Activated B cell treated with CpG ODN at 0.5 μM for 24 hours (primary cell): ENCODE measurements at regions not wholly inside any gene's neighbourhood (a gene's known extent, or its start where the extent isn't known, plus 50 kb on each side); places are given as distances from the start of the nearest gene placed in this dataset.

Experiments
- ATAC-seq: fragments of 200-7000 bp; cut with Tn5 transposase; one replicate; pipeline ENCODE4 v1.10.0; 2021; ENCODE audit warnings: low read depth, mild to moderate bottlenecking, moderate library complexity
- CTCF ChIA-PET: fragments of 350-600 bp; sonication (Branson Sonifier 250); formaldehyde crosslinking; loops from one replicate; lab custom pipeline; 2021; ENCODE audit warnings: antibody characterized with exemption; lab: Charles Lee
- POLR2A ChIA-PET: fragments of 350-600 bp; sonication (Branson Sonifier 250); formaldehyde crosslinking; loops from one replicate; lab custom pipeline; 2021; ENCODE audit warnings: antibody characterized with exemption; lab: Charles Lee
- DNase-seq: peaks from one replicate; pipeline ENCODE4 v3.0.0; 2022
- H3K27ac Mint-ChIP-seq: one replicate; pipeline ENCODE4 v1.8.0; 2020; ENCODE audit warnings: mixed read lengths
- H3K27me3 Mint-ChIP-seq: one replicate; pipeline ENCODE4 v1.8.0; 2021; ENCODE audit warnings: mixed read lengths
- H3K36me3 Mint-ChIP-seq: one replicate; pipeline ENCODE4 v1.8.0; 2021; ENCODE audit warnings: low read depth, mixed read lengths
- H3K4me1 Mint-ChIP-seq: one replicate; pipeline ENCODE4 v1.8.0; 2021; ENCODE audit warnings: mixed read lengths
- H3K4me3 Mint-ChIP-seq: one replicate; pipeline ENCODE4 v1.8.0; 2020; ENCODE audit warnings: mild to moderate bottlenecking, mixed read lengths
- H3K9me3 Mint-ChIP-seq: one replicate; pipeline ENCODE4 v1.8.0; 2020; ENCODE audit warnings: mixed read lengths
- CTCF ChIP-seq: fragments of 200-600 bp; IDR thresholded peaks from one replicate; pipeline ENCODE4 v1.8.0; 2022; ENCODE audit warnings: antibody characterized with exemption, mild to moderate bottlenecking
- intact Hi-C: fragments of 100-400 bp; cut with micrococcal nuclease; formaldehyde crosslinking; loops from one replicate; pipeline ENCODE4 v1.15.1; 2024

- Mint-ChIP-seq H3K9me3 (no peaks in the 10 kb centered on the region), H3K36me3 (no peaks in the 10 kb centered on the region), H3K27me3 (peaks cover 12% of the 10 kb centered on the region), H3K27ac (no peak overlapping the region), H3K4me1 (no peaks in the 10 kb centered on the region), H3K4me3 (no peak overlapping the region)
- ChIA-PET CTCF (no interaction called here), POLR2A (no interaction called here)
- no peak for ATAC-seq
- no peak for DNase-seq
- intact Hi-C loops, result no loop called here
- TF ChIP-seq CTCF, result no peak
Observed at GRCh38 chr11:119839476-119840133, 110.6 kb upstream of the NECTIN1 start.

GRCh38 chr11:119835753-119836152 lies 106.8 kb upstream of the NECTIN1 start:
- ChIA-PET CTCF (no interaction called here), POLR2A (no interaction called here)
- H3K9me3 Mint-ChIP-seq, result no peaks in the 10 kb centered on the region
- H3K27ac Mint-ChIP-seq, result no peak overlapping the region
- intact Hi-C loops, result no loop called here
- no peak for DNase-seq
- no peak for ATAC-seq
- no peak for TF ChIP-seq CTCF
- no peaks in the 10 kb centered on the region for H3K36me3 Mint-ChIP-seq
- no peaks in the 10 kb centered on the region for H3K4me1 Mint-ChIP-seq
- peaks cover 24% of the 10 kb centered on the region for H3K27me3 Mint-ChIP-seq
- H3K4me3 Mint-ChIP-seq, result no peak overlapping the region

- H3K27me3 Mint-ChIP-seq, result peaks cover 28% of the 10 kb centered on the region
- H3K4me1 Mint-ChIP-seq, result no peaks in the 10 kb centered on the region
- no peak overlapping the region for H3K27ac Mint-ChIP-seq
- no peak for DNase-seq
- no peak overlapping the region for H3K4me3 Mint-ChIP-seq
- CTCF ChIA-PET, result no interaction called here
- no peak for TF ChIP-seq CTCF
- ATAC-seq, result no peak
- POLR2A ChIA-PET, result no interaction called here
- intact Hi-C loops, result no loop called here
- H3K9me3 Mint-ChIP-seq, result peaks cover 2% of the 10 kb centered on the region
- H3K36me3 Mint-ChIP-seq, result no peaks in the 10 kb centered on the region
Observed at GRCh38 chr11:119832202-119832935, 103.4 kb upstream of the NECTIN1 start.

DNA sequence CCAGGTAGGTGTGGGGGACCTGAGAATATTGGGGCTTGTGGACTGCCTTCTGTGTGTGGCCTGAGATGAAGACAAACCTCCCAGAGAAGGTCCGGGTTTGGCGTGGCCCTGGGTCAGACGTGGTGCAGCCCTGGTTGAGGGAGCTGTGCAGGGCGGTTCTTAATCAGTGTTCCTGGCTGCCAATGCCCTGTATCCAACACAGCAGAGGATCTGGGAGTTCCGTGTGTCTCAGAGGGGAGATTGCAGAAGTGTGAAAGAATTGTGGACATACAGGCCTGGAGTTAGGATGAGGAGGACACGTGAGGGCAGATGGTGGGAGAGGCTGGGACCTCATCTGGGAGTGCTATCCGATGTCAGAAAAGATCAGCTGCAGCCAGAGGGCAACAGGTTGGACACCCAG lies 102.0 kb upstream of the NECTIN1 start:
- DNase-seq, result no peak
- peaks cover 28% of the 10 kb centered on the region for H3K27me3 Mint-ChIP-seq
- no peak overlapping the region for H3K27ac Mint-ChIP-seq
- no peaks in the 10 kb centered on the region for H3K36me3 Mint-ChIP-seq
- peaks cover 3% of the 10 kb centered on the region for H3K9me3 Mint-ChIP-seq
- TF ChIP-seq CTCF, result no peak
- ChIA-PET CTCF (no interaction called here), POLR2A (no interaction called here)
- intact Hi-C loops, result no loop called here
- H3K4me3 Mint-ChIP-seq, result no peak overlapping the region
- no peaks in the 10 kb centered on the region for H3K4me1 Mint-ChIP-seq
- ATAC-seq, result no peak

DNA sequence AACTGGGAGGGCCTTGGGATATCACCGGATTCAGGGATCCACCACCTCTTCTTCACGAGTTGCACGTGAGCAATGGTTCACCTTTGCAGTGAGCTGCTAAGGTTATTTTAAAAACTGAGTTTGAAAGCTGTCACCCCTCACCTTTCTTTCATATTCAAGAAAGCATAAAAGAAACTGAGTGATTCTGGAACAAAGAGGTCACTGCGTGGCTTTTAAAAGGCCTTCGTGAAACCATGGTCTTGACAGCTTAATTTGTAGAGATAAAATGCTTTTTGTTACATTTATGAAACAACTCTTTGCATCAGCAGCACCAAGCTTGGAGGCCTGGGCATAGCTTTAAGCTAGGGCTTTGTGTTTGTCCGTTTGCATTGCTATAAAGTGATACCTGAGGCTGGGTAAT lies 101.4 kb upstream of the NECTIN1 start:
- intact Hi-C loops, result no loop called here

More for the DNA sequence above, 101.4 kb upstream of the NECTIN1 start:
- POLR2A ChIA-PET, result no interaction called here
- DNase-seq, result no peak
- no peaks in the 10 kb centered on the region for H3K4me1 Mint-ChIP-seq
- no peaks in the 10 kb centered on the region for H3K36me3 Mint-ChIP-seq
- CTCF ChIA-PET, result no interaction called here
- no peak for ATAC-seq
- TF ChIP-seq CTCF, result no peak
- peaks cover 30% of the 10 kb centered on the region for H3K27me3 Mint-ChIP-seq
- no peak overlapping the region for H3K4me3 Mint-ChIP-seq
- H3K27ac Mint-ChIP-seq, result no peak overlapping the region
- peaks cover 8% of the 10 kb centered on the region for H3K9me3 Mint-ChIP-seq
